HepG2 (cell line): ENCODE measurements at regions not wholly inside any gene's neighbourhood (a gene's known extent, or its start where the extent isn't known, plus 50 kb on each side); places are given as distances from the start of the nearest gene placed in this dataset.

ENCODE experiments used
- ARID5B ChIP-seq: IDR thresholded peaks from 2 replicates; pipeline ENCODE4 v1.4.0; 2020; ENCODE audit warnings: mild to moderate bottlenecking, missing genetic modification reagents
- ATF7-NPFF ChIP-seq: sonication (generic); formaldehyde crosslinking; IDR thresholded peaks from 2 replicates; pipeline ENCODE4 v1.8.1; 2023; ENCODE audit warnings: mild to moderate bottlenecking, low read depth, missing genetic modification reagents, moderate library complexity
- BCL6 ChIP-seq: IDR thresholded peaks from 2 replicates; pipeline ENCODE4 v1.6.1; 2016; ENCODE audit warnings: missing genetic modification reagents, missing compliant biosample characterization
- HIC2 ChIP-seq: sonication (generic); formaldehyde crosslinking; IDR thresholded peaks from 2 replicates; pipeline ENCODE4 v1.9.0; 2022; ENCODE audit warnings: low read depth, missing genetic modification reagents
- HNF4A ChIP-seq: sonication (generic); formaldehyde crosslinking; IDR thresholded peaks from 2 replicates; pipeline ENCODE4 v1.4.0; 2020; ENCODE audit warnings: missing genetic modification reagents
- HNF4G ChIP-seq, 2 experiments: sonication (generic) in 1 of 2; formaldehyde crosslinking in 1 of 2; IDR thresholded peaks; 2 replicates each; pipeline versions ENCODE4 v1.4.0 to v1.6.1; 2011 to 2020; ENCODE audit warnings: borderline replicate concordance in 2 of 2, low read depth in 2 of 2, mild to moderate bottlenecking in 2 of 2, low read length in 1 of 2, missing genetic modification reagents in 1 of 2, moderate library complexity in 1 of 2
- NR2F1 ChIP-seq, 2 experiments: fragments of 450-650 bp in 1 of 2; formaldehyde crosslinking in 1 of 2; IDR thresholded peaks; 2 replicates each; pipeline versions ENCODE4 v1.5.0 to v1.6.1; 2016 to 2020; ENCODE audit warnings: mild to moderate bottlenecking in 1 of 2, missing compliant biosample characterization in 1 of 2, missing genetic modification reagents in 1 of 2, moderate library complexity in 1 of 2
- SOX6 ChIP-seq, 2 experiments: fragments of 450-650 bp in 1 of 2; sonication (generic) in 1 of 2; formaldehyde crosslinking in 1 of 2; IDR thresholded peaks; 2 replicates each; pipeline versions ENCODE4 v1.4.0 to v1.6.1; 2017 to 2020; ENCODE audit warnings: antibody characterized with exemption in 1 of 2, mild to moderate bottlenecking in 1 of 2, missing genetic modification reagents in 1 of 2
- ZBTB10 ChIP-seq: sonication (generic); formaldehyde crosslinking; IDR thresholded peaks from 2 replicates; pipeline ENCODE4 v1.4.0; 2020; ENCODE audit warnings: missing genetic modification reagents, borderline replicate concordance
- ZNF644 ChIP-seq: IDR thresholded peaks from 2 replicates; pipeline ENCODE4 v1.6.1; 2016; ENCODE audit warnings: low read depth
- ZNF724P ChIP-seq: sonication (generic); formaldehyde crosslinking; IDR thresholded peaks from 2 replicates; pipeline ENCODE4 v1.8.0; 2022; ENCODE audit warnings: missing genetic modification reagents, borderline replicate concordance
- ZSCAN31 ChIP-seq: sonication (generic); formaldehyde crosslinking; IDR thresholded peaks from 2 replicates; pipeline ENCODE4 v1.5.0; 2020; ENCODE audit warnings: low read depth, mild to moderate bottlenecking, missing genetic modification reagents
- TF ChIP-seq, protein P1 (sequence below), 2 experiments: sonication (generic) in 1 of 2; formaldehyde crosslinking in 1 of 2; IDR thresholded peaks; 2 replicates each; pipeline versions ENCODE4 v1.4.0 to v1.6.1; 2016 to 2020; ENCODE audit warnings: borderline replicate concordance in 1 of 2, low read depth in 1 of 2, mild to moderate bottlenecking in 1 of 2, missing genetic modification reagents in 1 of 2

DNA sequence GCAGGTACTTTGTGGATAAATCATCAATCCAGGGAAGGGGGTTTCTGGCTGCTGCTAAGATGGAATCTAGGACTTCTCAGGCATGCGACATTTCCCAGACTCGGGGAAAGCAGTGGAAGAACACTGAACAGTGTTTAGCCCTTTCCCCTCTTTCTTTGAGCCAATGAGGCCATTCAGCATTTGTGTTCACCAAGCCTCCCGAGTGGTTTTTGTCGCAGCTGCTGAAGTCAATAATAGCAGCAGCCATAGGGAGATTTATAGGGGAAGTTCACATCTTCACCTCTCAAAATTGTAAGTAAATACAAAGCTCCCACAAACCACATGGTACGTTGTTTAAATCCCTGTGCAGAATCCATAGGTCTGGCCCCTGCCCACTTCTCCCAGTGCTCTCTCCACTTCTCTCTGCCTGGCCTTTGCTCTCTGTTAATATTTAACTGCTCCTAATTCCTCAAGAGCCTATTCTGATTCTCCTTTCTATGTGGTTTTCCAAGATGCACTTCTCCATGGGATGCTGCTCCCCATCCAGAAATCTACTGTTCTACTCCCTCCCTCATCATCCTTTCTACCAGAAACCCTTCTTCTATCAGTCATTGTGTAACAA lies 230.7 kb downstream of the SHQ1 start (continued):
- TF ChIP-seq, protein P1, sequence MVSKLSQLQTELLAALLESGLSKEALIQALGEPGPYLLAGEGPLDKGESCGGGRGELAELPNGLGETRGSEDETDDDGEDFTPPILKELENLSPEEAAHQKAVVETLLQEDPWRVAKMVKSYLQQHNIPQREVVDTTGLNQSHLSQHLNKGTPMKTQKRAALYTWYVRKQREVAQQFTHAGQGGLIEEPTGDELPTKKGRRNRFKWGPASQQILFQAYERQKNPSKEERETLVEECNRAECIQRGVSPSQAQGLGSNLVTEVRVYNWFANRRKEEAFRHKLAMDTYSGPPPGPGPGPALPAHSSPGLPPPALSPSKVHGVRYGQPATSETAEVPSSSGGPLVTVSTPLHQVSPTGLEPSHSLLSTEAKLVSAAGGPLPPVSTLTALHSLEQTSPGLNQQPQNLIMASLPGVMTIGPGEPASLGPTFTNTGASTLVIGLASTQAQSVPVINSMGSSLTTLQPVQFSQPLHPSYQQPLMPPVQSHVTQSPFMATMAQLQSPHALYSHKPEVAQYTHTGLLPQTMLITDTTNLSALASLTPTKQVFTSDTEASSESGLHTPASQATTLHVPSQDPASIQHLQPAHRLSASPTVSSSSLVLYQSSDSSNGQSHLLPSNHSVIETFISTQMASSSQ (IDR thresholded peaks at IDR 0.05; ENCODE audit: low read depth) = peak; percentile 90
- TF ChIP-seq, protein P1 (CRISPR knock-in tag; IDR thresholded peaks at IDR 0.05; ENCODE audit: borderline replicate concordance) = peak; percentile 78
- no peak for TF ChIP-seq ATF7-NPFF (CRISPR knock-in tag)
- no peak for TF ChIP-seq ZNF724P (CRISPR knock-in tag)
- TF ChIP-seq ARID5B (CRISPR knock-in tag) = peak; percentile 43; the same call in 1 of the 2 replicates
- TF ChIP-seq HIC2 (CRISPR knock-in tag) = no peak
- TF ChIP-seq SOX6 (IDR thresholded peaks at IDR 0.05) = no peak
- 0 out of 2 replicates have a peak, but pooled peaks have one; percentile 19 for TF ChIP-seq SOX6 (CRISPR knock-in tag; IDR thresholded peaks at IDR 0.05)
- no peak for TF ChIP-seq ZBTB10 (CRISPR knock-in tag)
- peak; percentile 41; the same call in 1 of the 2 replicates for TF ChIP-seq HNF4A
- TF ChIP-seq ZSCAN31 (CRISPR knock-in tag) = no peak
- peak in 1 of 2 experiments; percentile 45; a peak in 1 of 4 replicates for TF ChIP-seq NR2F1 (CRISPR knock-in tag; IDR thresholded peaks at IDR 0.05)
- TF ChIP-seq BCL6 (CRISPR knock-in tag) = peak; percentile 73
- 0 out of 2 replicates have a peak, but pooled peaks have one; percentile 29 for TF ChIP-seq HNF4G (IDR thresholded peaks at IDR 0.05; ENCODE audit: borderline replicate concordance, low read depth, low read length)
- TF ChIP-seq HNF4G (CRISPR knock-in tag; IDR thresholded peaks at IDR 0.05; ENCODE audit: borderline replicate concordance, low read depth) = no peak; the same call in 1 of the 2 replicates
- 0 out of 2 replicates have a peak, but pooled peaks have one; percentile 11 for TF ChIP-seq ZNF644 (CRISPR knock-in tag)
